ENCODE measurements at regions not wholly inside any gene's neighbourhood (a gene's known extent, or its start where the extent isn't known, plus 50 kb on each side); places are given as distances from the start of the nearest gene placed in this dataset.
"Not testable (repeated sequence)": the region's sequence is repeated elsewhere in the genome, so short reads cannot be mapped to it uniquely, and the experiment has no call there.

DNA sequence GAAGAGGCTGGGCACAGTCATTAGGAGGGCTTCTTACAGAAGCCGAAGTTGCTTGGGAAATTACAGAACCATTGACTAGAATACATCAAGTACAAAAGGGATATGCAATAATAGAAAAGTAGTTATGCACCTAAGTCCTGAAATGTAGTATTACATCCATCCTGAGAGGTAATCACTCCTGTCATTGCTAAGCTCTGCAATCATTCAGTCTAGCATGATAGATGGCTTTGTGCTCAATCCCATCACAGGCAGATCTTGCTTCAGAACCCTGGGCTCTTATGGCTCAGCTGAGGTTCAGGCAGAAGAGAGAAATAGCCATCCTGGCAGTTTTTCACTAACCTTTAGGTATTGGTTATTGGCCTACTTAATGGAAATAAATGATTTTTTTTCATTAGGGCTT is 231.7 kb upstream of the AFF2 start:
- DNase-seq: no peak

DNA sequence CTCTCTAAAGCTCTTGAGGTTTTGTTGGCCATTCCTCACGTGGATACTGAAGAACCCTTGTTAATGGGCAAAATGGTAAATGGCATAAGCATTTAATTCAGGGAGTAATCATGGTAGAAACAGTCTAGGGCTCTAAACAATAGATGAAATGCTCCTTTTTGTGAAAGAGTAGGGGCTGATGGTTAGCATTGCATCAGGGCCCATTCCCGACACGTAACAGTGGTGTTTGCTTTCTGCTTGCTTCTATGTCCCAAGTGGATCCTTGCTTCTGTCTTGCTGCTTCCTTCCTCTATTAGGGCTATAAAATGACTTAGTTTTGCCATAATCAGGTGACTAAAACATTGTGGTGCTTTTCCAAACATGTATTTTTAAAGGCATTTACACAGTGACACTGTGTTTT is 230.9 kb upstream of the AFF2 start:
- no peak for DNase-seq

DNA sequence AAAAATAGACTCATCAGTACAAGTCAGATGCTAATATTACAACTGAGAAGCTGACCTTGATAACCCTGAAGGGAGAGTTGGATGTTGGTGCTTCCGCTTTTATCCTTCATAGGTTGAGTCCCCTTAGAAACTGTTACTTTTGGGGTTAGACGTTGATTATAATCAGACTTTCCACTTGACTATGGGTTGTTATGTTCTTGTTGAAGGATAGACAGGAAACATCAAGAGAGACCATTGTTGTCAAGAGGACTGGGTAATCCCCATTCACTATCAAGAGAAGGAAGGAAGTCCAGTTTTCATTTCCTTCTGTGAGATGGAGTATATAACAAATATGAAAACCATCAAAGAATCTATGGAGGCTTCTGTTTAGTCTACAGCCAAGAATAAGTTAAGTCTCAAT is 229.9 kb upstream of the AFF2 start:
- DNase-seq: no peak

DNA sequence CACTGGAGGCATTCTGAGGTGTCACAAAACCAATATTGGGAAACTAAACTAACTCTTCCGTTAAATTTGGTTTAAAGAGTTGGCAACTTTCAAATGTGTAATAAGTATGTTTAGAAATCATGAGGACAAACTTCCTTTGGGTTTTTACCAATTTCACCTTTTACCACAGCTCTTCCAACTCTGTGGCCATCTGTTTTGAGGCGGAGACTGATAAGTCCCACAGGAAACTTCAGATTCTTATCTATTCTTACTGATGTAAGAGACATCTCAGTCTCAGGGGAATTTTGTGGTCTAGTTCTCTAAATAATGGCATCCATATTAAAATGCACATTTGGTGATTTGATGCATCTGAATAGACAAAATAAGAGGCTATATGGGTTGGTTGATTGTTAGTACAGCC is 229.2 kb upstream of the AFF2 start:
- DNase-seq: no peak

DNA sequence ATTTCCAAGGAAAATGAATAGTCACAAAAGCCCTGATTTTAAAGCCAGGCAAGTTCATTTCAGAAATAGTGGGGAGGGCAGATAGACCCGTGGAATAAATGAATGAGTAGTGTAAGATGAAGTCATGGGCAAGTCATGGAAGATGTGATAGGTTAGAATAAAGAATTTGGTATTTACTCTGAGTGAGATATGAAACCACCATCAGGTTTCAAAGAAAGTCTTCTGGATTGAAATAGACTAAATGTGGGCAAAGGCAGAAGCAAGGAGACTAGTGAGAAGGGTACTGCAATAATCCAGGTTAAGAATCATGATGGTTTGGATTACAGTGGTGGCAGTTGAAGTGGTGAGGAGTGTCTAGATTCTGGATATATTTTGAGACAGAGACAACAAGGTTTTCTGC is 218.5 kb upstream of the AFF2 start:
- no peak for DNase-seq

DNA sequence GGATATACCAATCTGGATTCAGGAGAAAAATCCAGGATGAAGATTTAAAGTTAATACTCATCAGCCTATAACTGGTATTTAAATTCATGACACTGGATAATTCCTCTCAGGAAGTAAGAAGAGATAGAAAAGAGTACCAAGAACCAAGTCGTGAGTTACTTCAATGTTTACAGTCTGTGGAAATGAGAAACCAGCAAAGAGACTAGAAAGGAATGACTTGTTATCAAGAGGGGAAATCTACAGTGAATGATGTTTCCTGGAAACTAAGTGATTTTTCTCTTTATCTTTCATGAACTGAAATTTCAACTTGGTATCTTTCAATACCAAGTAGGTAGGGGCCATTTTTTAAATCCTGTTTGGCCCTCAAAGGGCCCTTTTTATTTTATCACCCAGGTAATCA is 217.9 kb upstream of the AFF2 start:
- DNase-seq: no peak

DNA sequence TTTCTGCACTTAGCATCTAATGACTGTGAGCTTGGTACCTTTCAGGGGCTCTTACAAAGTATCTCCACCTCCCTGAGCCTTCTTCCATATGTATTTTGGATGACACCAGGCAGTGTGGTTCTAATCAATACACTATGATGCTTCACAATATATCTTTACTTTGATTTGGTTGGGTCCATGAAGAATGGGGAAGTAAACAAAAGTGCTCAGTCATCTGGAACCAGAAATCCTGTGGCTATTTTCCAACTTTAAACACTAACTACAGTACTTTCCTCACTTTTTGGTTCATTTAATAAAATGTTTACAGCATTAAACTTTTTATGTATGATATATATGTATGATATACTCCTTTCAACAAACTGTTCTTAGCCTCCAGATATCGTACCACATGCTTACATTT is 216.4 kb upstream of the AFF2 start:
- DNase-seq: no peak

DNA sequence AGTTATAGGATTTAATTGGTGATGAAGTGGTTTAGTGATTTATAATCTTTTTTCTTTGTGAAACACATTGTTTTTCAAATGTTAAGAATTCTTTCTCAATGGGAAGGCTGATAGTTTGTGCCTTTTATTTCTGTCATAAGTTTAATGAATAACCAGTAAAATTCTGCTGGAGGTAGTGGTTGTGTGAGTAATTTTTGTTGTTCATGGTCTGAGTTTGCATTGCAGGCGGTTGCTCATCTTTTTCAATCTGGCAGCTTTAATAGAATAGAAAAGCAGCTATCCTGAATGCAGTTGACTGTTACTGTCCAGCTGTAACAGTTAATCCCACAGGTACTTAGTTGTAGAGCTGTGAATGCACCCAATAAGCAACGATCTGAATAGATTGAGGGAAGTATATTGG is 215.6 kb upstream of the AFF2 start:
- no peak for DNase-seq

DNA sequence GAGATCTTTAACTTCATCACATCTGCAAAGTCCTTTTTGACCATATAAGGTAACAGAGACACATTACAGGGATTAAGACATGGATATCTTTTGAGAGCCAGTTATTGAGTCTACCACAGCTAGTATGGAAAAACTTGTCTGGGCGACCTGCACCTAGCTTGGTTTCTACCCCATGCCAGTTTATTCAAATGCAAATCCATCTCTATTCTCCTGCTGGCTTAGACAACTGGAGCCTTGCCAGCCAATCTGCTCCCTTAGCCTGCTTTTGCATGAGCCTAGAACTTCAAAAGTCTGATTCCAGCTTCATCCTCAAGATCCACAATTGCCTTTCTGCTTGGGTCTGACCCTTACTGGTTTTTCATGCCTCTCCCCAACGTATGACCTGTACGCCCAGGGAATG is 212.0 kb upstream of the AFF2 start:
- DNase-seq: no peak

DNA sequence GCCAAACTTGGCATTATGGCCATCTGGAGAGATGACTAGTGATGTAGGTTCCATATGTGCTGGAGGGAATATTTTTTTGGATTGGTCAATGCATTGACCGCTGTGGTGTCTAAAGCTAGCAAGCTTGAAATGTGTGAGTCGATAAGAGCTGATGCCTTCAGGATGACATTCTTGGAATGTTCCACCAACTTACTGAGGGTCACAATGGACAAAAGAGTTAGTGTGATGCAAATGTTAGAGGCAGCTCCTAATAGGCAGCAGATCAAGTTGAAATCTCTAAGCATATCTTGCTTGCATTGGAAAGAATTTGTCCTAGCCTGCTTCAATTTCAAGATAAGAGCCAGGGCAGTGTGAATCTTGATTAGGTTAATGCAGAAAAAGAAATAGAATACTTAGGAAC is 210.4 kb upstream of the AFF2 start:
- DNase-seq: no peak

DNA sequence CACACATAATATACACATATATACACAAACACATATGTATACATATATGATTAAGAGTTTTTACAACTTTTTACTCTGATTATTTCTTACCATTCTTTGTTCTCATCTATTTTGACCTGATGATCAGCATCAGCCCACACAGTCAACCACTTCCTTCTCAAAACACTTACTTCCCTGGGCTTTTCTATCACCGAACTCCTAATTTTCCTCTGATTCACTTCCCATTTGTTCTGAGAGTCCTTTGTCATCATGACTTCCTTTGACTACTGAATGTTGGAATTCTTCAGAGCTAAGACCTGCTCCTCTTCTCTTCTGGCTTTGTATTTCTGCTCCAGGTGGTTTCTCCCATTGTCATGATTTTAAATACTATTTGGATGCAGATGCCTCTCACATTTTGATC is 209.5 kb upstream of the AFF2 start:
- no peak for DNase-seq

DNA sequence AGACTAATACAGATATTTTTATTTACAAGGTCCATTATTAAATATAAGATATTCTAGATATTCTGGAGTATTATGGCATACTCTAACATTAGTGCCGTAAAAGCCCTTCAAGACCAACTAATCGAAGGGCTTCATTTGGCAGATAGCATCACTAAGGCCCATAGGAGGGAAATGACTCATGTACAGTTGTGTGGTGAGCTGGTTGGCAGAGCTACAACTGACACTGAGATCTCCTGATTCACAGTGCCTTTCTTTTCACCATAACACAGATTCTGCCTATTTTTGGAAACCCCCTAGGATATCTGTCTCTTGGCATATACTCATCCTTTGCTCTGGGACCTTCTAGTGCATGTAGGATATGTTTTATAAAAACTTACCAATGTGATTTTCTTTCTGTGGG is 201.7 kb upstream of the AFF2 start:
- DNase-seq: no peak

DNA sequence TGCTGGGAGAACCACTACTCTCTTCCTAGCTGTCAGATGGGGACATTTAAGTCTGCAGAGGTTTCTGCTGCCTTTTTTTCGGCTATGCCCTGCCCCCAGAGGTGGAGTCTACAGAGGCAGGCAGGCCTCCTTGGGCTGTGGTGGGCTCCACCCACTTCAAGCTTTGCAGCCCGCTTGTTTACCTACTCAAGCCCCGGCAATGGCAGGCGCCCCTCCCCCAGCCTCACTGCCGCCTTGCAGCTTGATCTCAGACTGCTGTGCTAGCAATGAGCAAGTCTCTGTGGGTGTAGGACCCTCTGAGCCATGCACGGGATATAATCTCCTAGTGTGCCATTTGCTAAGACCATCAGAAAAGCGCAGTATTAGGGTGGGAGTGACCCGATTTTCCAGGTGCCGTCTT is 195.2 kb upstream of the AFF2 start:
- not testable (repeated sequence) for DNase-seq

DNA sequence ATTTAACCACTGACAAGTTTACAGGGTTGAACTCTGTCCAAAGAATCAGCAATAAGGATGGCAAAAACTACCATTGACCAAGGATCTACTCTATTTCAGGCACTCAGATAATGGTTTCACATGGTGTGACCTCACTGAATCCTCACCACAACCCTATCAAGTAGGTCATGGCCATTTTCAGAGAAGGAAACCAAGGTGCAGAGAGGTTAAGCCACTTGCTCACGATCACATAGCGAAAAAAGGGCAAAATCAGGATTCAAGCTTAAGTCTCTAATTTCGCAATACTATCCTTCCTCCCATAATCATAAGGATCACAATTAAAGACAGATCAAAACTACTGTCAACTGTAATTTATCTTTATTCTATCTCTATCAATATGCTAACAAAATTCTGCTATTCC is 191.0 kb upstream of the AFF2 start:
- no peak for DNase-seq

DNA sequence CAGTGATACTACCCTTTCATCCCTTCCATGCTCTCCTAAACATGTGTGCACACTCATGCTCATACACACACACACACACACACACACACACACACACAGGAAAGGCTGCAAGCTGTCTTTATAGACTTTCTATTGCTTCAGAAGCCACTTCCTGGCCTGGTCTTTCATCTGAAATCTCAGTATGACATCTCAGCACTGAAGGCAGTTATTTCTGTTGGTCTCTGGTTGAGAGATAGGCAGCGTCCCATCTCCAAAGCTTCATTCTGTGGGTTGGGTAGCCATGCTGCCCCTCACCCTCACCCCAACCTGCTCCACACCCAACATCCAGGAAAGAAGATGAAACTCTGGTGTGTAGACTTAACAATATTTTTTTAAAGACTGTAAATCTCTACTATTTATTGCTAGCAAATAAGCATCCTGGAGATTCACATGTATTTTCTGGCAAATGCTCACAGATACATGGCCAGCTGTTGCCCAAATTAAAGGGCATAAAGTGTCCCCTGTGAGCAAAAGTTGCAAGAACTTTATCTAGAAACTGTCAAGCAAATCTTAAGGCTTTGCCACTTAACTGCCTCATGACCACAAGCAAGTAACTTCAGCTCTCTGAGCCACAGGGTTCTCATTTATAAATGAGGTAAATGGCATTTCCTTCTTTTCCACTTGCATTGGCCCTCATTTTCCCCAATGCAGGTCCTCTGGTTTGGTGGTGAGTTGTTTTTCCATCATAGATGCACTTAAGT is 189.8 kb upstream of the AFF2 start:
- DNase-seq: no peak

DNA sequence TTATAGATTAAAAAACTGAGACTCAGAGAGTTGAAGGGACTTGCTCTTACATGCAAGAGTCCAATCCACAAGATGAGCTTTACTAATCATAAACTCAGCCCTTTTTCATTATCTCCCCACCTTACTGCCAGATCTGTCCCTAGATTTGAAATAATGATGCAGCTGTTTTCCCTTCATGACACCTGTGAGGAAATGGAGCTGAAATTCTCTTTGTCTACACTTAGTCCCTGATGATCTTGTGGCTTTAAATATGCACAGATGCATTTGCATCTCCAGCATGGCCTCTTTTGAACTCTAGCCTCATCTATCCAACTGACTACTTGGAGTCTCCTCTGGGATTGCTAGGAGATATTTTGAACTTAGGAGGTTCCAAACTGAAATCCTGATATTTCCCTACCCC is 188.9 kb upstream of the AFF2 start:
- no peak for DNase-seq

DNA sequence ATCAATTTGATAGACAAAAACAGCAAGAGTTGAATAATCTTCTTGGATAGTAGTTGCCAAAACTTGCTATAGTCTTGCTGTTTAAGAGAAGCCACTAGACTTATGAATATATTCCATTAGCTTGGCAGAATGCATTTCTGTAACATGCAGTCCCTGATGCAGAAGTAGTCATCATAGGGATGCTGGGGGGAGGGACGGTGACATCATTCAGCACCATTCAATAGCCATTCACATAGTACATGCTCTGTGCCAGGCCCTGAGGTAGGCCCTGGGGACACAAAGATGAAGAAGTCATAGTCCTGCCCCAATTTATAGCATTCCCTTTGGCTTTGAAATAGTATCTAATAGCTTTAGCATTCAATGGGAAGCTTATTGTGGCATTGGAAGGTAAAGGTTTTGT is 185.5 kb upstream of the AFF2 start:
- no peak for DNase-seq

DNA sequence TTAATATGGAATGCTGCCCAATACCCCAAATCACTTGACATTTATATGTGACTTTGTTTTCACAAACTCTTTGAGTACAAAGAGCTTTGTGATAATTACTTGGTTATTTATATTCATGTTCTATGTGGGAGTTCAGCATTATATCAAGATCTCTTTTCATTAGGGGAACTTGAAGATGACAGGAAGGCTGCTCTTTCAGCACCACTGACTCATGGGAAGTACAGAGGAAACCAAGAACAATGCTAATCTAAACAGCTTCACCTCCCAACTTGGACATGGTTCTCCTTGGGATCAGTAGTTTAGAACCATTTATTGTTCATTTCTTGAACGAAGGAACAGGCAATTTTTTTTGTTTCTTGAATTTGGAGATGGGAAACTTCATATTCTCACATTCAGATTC is 184.0 kb upstream of the AFF2 start:
- DNase-seq: no peak

DNA sequence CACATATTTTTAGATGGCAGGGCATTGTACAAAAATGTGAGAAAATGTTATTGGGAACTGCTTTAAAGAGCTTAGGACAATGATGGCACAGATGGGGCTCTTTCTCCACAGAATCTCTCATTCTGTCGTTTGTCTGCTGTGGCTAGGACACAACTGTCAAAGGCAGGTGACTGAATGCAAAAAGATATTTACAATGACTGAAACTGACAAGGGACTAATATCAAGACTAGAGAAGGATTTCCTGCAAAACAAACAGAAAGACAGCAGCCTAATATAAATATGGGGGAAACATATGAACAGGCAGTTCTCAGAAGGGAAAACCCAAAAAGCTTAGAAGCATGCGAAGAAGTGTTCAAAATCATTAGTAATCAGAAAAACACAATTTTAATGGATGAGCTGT is 177.5 kb upstream of the AFF2 start:
- no peak for DNase-seq

DNA sequence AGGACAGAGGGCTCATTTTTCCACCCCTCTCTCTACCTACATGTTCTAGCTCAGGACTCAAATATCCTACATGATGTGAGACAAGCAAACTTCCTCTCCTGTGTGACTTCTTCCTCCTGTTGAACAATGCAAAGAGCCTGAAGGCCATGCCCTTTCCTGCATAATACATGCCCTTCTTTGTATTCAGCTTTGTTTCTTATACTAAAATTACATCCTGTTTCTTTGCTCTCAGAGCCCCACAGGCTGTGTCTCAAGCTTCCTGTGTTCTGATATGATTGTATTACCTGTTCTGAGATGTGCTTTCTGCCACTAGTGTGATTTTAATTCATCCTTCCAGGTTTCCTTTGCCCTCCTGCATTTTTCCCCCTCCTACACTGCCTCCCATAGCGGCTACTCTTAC is 166.4 kb upstream of the AFF2 start:
- DNase-seq: no peak

DNA sequence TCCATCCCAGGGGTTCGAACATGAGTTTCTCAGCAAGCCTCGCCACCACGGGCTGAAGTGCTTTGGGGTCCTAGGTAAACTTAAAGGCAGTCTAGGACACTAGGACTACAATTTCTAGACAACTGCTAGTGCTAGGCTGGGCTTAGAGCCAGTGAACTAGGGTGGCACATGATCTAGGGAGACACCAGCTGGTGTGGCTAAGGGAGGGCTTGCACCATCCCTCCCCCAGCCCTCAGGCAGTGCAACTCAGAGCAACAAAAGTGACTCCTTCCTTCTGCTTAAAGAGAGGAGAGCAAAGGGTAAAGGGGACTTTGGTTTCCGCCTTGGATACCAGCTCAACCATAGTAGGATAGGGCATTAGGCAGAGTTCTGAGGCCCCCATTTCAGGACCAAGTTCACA is 162.5 kb upstream of the AFF2 start:
- DNase-seq: no peak

DNA sequence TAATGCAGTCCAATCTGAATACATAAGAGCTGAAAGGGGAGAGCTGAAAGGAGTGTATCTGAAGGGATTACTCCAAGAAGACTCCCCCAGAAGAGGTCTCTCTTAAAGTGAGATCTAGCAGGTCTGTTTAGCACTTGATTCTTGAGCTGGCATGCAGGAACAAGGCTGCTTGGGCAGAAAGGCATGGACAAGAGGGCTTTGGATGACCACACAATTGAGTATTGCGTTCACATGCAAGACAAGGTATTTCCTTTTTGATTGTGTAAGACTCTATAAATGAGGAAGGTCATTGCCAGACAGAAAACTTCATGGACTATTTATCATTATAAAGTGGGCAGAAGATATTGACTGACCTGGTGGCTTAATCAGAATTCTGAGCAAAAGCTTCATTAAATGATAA is 145.5 kb upstream of the AFF2 start:
- DNase-seq: no peak

DNA sequence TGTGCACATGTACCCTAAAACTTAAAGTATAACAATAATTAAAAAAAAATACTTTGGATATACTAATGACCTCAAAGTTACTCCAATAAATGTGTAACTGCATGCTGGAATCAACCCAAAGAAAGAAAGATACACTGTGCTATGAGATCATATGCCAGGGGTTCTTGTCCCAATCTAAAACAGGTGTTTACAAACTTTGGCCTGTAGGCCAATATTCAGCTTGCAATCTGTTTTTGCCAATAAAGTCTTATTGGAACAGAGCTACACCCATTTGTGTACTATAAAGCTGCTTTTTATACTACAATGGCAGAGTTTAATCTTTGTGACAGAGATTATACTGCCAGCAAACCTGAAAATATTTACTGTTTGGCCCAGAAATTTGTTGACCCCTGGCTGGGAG is 138.8 kb upstream of the AFF2 start:
- no peak for DNase-seq

DNA sequence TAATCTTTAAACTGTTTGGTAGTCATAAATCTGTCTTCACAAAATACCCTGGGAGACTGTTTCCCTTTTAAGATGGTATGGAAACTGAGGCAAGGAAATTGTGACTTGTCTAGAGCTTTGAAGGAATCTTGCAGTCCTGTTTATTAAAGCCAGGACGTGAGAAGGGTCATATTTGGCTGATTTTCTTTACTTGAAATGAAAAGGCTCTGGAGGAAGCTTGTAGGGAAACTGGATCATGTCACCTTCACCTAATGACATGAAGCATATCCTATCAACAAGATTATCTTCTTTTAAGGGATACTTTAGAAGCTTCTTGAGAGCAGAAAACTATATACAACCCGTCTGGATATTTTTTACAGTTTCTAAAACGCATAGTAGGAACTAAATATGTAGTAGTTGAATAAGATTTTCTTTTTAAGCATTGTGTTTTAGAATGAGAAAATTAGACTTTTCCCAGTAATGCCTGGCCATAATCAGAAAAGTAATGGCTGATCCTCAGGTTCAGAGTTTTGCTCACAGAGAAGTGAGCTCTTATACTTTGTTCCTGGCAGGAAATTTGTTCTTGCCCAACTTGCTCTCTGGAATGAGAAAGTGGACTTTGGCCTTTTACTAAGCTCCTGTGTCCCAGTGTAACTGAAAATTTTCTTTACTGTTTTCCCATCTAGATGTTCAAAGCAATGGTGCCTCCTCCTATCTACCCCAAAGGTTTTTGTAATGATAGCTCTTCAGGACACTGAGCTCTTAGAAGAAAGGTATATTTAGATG is 136.8 kb upstream of the AFF2 start:
- no peak for DNase-seq

Data from tongue (tissue), 1 donor.